Vagina (tissue), 2 donors: ENCODE measurements at regions not wholly inside any gene's neighbourhood (a gene's known extent, or its start where the extent isn't known, plus 50 kb on each side); places are given as distances from the start of the nearest gene placed in this dataset.

ENCODE experiments used
- DNase-seq, 2 donors: peaks; one replicate each; pipeline ENCODE4 v3.0.0-alpha.2; 2017; ENCODE audit errors: extremely low spot score in 2 of 2
- H3K27ac ChIP-seq: fragments of 200-600 bp; sonication (generic); one replicate; pipeline ENCODE4 v1.5.1; 2019
- H3K27me3 ChIP-seq: fragments of 200-600 bp; sonication (generic); one replicate; pipeline ENCODE4 v1.5.1; 2019
- H3K36me3 ChIP-seq, 2 donors: fragments of 200-600 bp; sonication (generic); one replicate each; pipeline ENCODE4 v1.5.1; 2017 to 2019
- H3K4me1 ChIP-seq: fragments of 200-600 bp; sonication (generic); one replicate; pipeline ENCODE4 v1.5.1; 2019
- H3K4me3 ChIP-seq, 2 donors: fragments of 200-600 bp; sonication (generic); 1 replicate in 1 of 2; 2 replicates in 1 of 2; pipeline ENCODE4 v1.5.1; 2016 to 2019
- H3K9me3 ChIP-seq: fragments of 200-600 bp; sonication (generic); one replicate; pipeline ENCODE4 v1.5.1; 2019
- POLR2A ChIP-seq, 2 donors: fragments of 450-650 bp; IDR thresholded peaks; one replicate each; pipeline ENCODE4 v1.6.1; 2017; ENCODE audit warnings: antibody characterized with exemption in 2 of 2, mild to moderate bottlenecking in 2 of 2, moderate library complexity in 2 of 2
- POLR2AphosphoS5 ChIP-seq, 2 donors: sonication (generic); formaldehyde crosslinking; IDR thresholded peaks; one replicate each; pipeline ENCODE4 v1.9.0; 2017; ENCODE audit warnings: antibody characterized with exemption in 2 of 2, mild to moderate bottlenecking in 2 of 2, low read depth in 1 of 2; ENCODE audit not compliant: insufficient read depth in 1 of 2
- intact Hi-C: fragments of 100-400 bp; cut with DNase I; formaldehyde crosslinking; loops from one replicate; pipeline ENCODE4 v1.15.1; 2023
- TF ChIP-seq, protein P1 (sequence below), 3 experiments: fragments of 450-650 bp in 2 of 3; fragments of 200-600 bp in 1 of 3; sonication (generic) in 1 of 3; IDR thresholded peaks; one replicate each; pipeline ENCODE4 v1.5.1; 2017 to 2019; ENCODE audit warnings: antibody characterized with exemption in 3 of 3, mild to moderate bottlenecking in 2 of 3, moderate library complexity in 2 of 3

DNA sequence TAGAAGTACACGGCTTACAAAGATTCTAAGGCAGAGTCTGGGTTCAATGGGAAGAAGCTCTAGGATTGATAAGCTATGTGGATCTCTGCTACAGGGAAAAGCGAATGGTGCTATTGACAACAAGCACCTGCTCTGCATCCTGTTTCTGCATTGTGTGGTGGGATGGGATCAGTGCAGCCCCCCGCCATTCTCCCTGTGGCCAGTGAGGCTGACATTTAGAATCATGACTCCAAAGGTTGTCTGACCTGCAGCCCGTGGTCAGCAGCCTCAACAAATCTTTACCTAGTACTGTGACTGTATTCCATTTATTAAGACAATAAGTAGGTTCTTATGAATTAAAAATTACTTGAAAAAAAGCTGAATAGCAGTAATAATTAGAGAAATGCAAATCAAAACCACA lies 1477.0 kb upstream of the TMEM132C start:
- H3K36me3 ChIP-seq = no peaks in the 10 kb centered on the region

DNA sequence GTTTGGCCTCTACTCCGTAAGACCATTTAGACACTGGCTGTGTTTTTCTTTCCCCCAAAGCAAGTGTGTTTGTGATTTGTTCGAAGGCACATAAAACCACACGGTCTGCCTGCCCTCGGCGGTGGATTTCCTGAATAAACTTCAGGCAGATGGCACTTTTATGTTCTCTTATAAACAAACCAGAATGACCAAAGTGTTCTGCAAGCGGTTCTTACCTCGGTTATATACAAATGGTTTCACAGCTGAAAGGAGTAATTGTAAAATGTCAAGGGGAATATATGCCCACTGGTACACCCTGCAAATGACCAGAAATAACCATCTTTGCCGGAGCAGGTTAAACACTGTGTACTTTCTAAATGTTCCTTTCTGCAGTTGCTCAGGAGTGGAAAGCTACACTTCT lies 1475.8 kb upstream of the TMEM132C start:
- H3K27ac ChIP-seq = no peak overlapping the region
- DNase-seq = no peak

More for the DNA sequence above, 1477.0 kb upstream of the TMEM132C start:
- Histone ChIP-seq H3K9me3 (no peaks in the 10 kb centered on the region), H3K4me1 (no peaks in the 10 kb centered on the region), H3K27me3 (no peaks in the 10 kb centered on the region), H3K27ac (no peak overlapping the region), H3K4me3 (no peak overlapping the region)
- TF ChIP-seq POLR2AphosphoS5 (IDR thresholded peaks at IDR 0.05; ENCODE audit: insufficient read depth in 1 of 2, low read depth in 1 of 2) (no peak), POLR2A (IDR thresholded peaks at IDR 0.05) (no peak)
- TF ChIP-seq, protein P1, sequence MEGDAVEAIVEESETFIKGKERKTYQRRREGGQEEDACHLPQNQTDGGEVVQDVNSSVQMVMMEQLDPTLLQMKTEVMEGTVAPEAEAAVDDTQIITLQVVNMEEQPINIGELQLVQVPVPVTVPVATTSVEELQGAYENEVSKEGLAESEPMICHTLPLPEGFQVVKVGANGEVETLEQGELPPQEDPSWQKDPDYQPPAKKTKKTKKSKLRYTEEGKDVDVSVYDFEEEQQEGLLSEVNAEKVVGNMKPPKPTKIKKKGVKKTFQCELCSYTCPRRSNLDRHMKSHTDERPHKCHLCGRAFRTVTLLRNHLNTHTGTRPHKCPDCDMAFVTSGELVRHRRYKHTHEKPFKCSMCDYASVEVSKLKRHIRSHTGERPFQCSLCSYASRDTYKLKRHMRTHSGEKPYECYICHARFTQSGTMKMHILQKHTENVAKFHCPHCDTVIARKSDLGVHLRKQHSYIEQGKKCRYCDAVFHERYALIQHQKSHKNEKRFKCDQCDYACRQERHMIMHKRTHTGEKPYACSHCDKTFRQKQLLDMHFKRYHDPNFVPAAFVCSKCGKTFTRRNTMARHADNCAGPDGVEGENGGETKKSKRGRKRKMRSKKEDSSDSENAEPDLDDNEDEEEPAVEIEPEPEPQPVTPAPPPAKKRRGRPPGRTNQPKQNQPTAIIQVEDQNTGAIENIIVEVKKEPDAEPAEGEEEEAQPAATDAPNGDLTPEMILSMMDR (IDR thresholded peaks at IDR 0.05) = no peak
- intact Hi-C loops = no loop called here
- no peak for DNase-seq

DNA sequence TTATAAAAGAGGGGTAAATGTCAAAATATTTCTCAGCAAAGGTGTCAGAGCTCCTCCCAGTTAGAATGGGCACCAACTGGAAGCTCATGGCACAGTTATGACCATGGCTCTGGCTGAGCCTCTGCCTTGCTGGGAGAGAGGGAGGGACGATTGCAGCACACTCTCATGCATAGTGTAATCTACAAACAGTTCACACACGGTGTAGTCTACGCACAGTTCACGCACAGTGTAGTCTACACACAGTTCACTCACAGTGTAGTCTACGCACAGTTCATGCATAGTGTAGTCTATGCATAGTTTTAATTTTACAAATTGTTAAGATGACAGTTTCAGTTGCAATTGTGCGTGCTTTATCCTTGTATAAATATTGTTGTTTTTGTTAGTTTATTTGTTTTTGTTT lies 1474.6 kb upstream of the TMEM132C start:
- intact Hi-C loops = no loop called here
- DNase-seq = no peak
- Histone ChIP-seq H3K27me3 (no peaks in the 10 kb centered on the region), H3K27ac (no peak overlapping the region), H3K9me3 (no peaks in the 10 kb centered on the region), H3K36me3 (no peaks in the 10 kb centered on the region), H3K4me1 (no peaks in the 10 kb centered on the region), H3K4me3 (no peak overlapping the region)
- TF ChIP-seq, protein P1 (IDR thresholded peaks at IDR 0.05) = no peak
- no peak for TF ChIP-seq POLR2AphosphoS5 (IDR thresholded peaks at IDR 0.05; ENCODE audit: insufficient read depth in 1 of 2, low read depth in 1 of 2)
- TF ChIP-seq POLR2A (IDR thresholded peaks at IDR 0.05) = no peak

More for the DNA sequence above, 1475.8 kb upstream of the TMEM132C start:
- intact Hi-C loops = no loop called here
- Histone ChIP-seq H3K4me1 (no peaks in the 10 kb centered on the region), H3K9me3 (no peaks in the 10 kb centered on the region), H3K4me3 (no peak overlapping the region), H3K27me3 (no peaks in the 10 kb centered on the region), H3K36me3 (no peaks in the 10 kb centered on the region)
- TF ChIP-seq, protein P1 (IDR thresholded peaks at IDR 0.05) = no peak
- TF ChIP-seq POLR2A (IDR thresholded peaks at IDR 0.05) (no peak), POLR2AphosphoS5 (IDR thresholded peaks at IDR 0.05; ENCODE audit: insufficient read depth in 1 of 2, low read depth in 1 of 2) (no peak)

DNA sequence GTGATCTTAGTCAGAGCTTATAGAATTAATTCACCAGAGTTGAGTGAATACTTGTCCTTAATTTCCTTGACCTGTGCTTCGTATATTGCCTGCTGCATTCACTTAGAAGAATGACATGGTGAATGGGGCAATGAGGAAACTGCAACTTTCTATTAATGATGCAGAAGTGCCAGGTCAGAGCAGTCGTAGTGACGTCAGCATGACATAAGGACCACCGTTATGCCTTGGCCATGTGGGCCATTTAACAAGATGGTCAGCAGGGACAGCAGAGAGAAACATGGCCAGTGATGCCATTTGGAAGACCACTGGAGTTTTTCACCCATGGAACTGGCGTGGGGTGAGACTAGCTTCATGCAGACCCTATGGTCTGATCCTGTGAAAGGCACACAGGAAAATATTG lies 1469.4 kb upstream of the TMEM132C start:
- intact Hi-C loops = no loop called here
- Histone ChIP-seq H3K4me3 (no peak overlapping the region), H3K9me3 (no peaks in the 10 kb centered on the region), H3K4me1 (no peaks in the 10 kb centered on the region), H3K27ac (no peak overlapping the region), H3K27me3 (no peaks in the 10 kb centered on the region), H3K36me3 (no peaks in the 10 kb centered on the region)
- TF ChIP-seq POLR2A (IDR thresholded peaks at IDR 0.05) = no peak
- TF ChIP-seq POLR2AphosphoS5 (IDR thresholded peaks at IDR 0.05; ENCODE audit: insufficient read depth in 1 of 2, low read depth in 1 of 2) = no peak
- TF ChIP-seq, protein P1 (IDR thresholded peaks at IDR 0.05) = no peak
- DNase-seq = no peak

DNA sequence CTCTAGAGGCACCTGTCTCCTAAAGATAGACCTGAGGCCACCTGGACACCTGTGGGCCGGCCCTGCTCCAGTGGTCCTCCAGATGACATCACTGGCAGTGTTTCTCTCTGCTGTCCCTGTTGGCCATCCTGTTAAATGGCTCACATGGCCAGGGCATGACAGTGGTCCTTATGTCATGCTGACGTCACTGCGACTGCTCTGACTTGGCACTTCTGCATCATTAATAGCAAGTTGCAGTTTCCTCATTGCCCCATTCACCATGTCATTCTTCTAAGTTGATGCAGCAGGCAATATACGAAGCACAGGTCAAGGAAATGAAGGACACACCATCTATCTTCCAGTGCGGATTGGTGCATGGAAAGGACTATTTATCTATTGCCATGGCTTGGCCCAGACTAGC lies 1468.5 kb upstream of the TMEM132C start:
- no peaks in the 10 kb centered on the region for H3K9me3 ChIP-seq
- no peak for DNase-seq
- no peak overlapping the region for H3K27ac ChIP-seq
- H3K4me1 ChIP-seq = no peaks in the 10 kb centered on the region
- no peaks in the 10 kb centered on the region for H3K36me3 ChIP-seq
- TF ChIP-seq POLR2AphosphoS5 (IDR thresholded peaks at IDR 0.05; ENCODE audit: insufficient read depth in 1 of 2, low read depth in 1 of 2) = no peak
- no peak overlapping the region for H3K4me3 ChIP-seq
- intact Hi-C loops = no loop called here
- H3K27me3 ChIP-seq = no peaks in the 10 kb centered on the region
